ENCODE measurements at regions not wholly inside any gene's neighbourhood (a gene's known extent, or its start where the extent isn't known, plus 50 kb on each side); places are given as distances from the start of the nearest gene placed in this dataset.

GRCh38 chr3:46112984-46113383 is 85.7 kb upstream of the XCR1 start:
- no peak for DNase-seq

GRCh38 chr3:46112296-46112695 is 85.0 kb upstream of the XCR1 start:
- no peak for DNase-seq

- DNase-seq = peak; percentile 43
These were observed 83.6 kb upstream of the XCR1 start for GRCh38 chr3:46110701-46111493.

- no peak for DNase-seq
These were observed 80.4 kb upstream of the XCR1 start for GRCh38 chr3:46107682-46108081.

GRCh38 chr3:46105306-46105919 is 78.1 kb upstream of the XCR1 start:
- DNase-seq = no peak

- no peak for DNase-seq
These were observed 77.4 kb upstream of the XCR1 start for GRCh38 chr3:46104706-46105105.

GRCh38 chr3:46102780-46103130 is 75.5 kb upstream of the XCR1 start:
- DNase-seq = no peak

- DNase-seq = no peak
These were observed 74.9 kb upstream of the XCR1 start for GRCh38 chr3:46102059-46102779.

GRCh38 chr3:46100812-46101211 is 73.5 kb upstream of the XCR1 start:
- no peak for DNase-seq

- DNase-seq = no peak
These were observed 71.1 kb upstream of the XCR1 start for GRCh38 chr3:46098319-46098761.

- DNase-seq = no peak
These were observed 70.5 kb upstream of the XCR1 start for GRCh38 chr3:46097691-46098241.

GRCh38 chr3:46096781-46097180 is 69.5 kb upstream of the XCR1 start:
- DNase-seq = no peak

GRCh38 chr3:46096336-46096735 is 69.1 kb upstream of the XCR1 start:
- no peak for DNase-seq

GRCh38 chr3:46095307-46095706 is 68.0 kb upstream of the XCR1 start:
- no peak for DNase-seq

- no peak for DNase-seq
These were observed 67.2 kb upstream of the XCR1 start for GRCh38 chr3:46094506-46094905.

GRCh38 chr3:46093966-46094365 is 66.7 kb upstream of the XCR1 start:
- DNase-seq = no peak

- no peak for DNase-seq
These were observed 66.2 kb upstream of the XCR1 start for GRCh38 chr3:46093327-46093942.

GRCh38 chr3:46092702-46093080 is 65.4 kb upstream of the XCR1 start:
- no peak for DNase-seq

- DNase-seq = no peak
These were observed 64.7 kb upstream of the XCR1 start for GRCh38 chr3:46091741-46092701.

- no peak for DNase-seq
These were observed 63.8 kb upstream of the XCR1 start for GRCh38 chr3:46091046-46091445.

GRCh38 chr3:46090161-46090591 is 62.9 kb upstream of the XCR1 start:
- no peak for DNase-seq
